Right atrium auricular region (tissue), 2 donors: ENCODE measurements at regions not wholly inside any gene's neighbourhood (a gene's known extent, or its start where the extent isn't known, plus 50 kb on each side); places are given as distances from the start of the nearest gene placed in this dataset.

Source experiments
- DNase-seq: peaks from one replicate; pipeline ENCODE4 v3.0.0-alpha.2; 2019; ENCODE audit warnings: low spot score
- H3K27ac ChIP-seq, 2 donors: fragments of 200-600 bp; sonication (generic); 1 replicate in 1 of 2; 2 replicates in 1 of 2; pipeline ENCODE4 v1.5.1; 2016 to 2019
- H3K27me3 ChIP-seq, 2 donors: fragments of 200-600 bp; sonication (generic); one replicate each; pipeline versions ENCODE4 v1.5.1 to v1.6.0; 2017 to 2019
- H3K36me3 ChIP-seq: fragments of 200-600 bp; sonication (generic); one replicate; pipeline ENCODE4 v1.5.1; 2016
- H3K4me1 ChIP-seq, 2 donors: fragments of 200-600 bp; sonication (generic); one replicate each; pipeline versions ENCODE4 v1.5.1 to v1.6.0; 2017 to 2019
- H3K4me3 ChIP-seq, 2 donors: fragments of 200-600 bp; sonication (generic); 1 replicate in 1 of 2; 2 replicates in 1 of 2; pipeline ENCODE4 v1.5.1; 2017 to 2019; ENCODE audit warnings: mild to moderate bottlenecking in 1 of 2, moderate library complexity in 1 of 2
- H3K9me3 ChIP-seq, 2 donors: fragments of 200-600 bp; sonication (generic); one replicate each; pipeline ENCODE4 v1.5.1; 2019
- CTCF ChIP-seq, 2 donors: fragments of 200-600 bp; sonication (generic); IDR thresholded peaks; one replicate each; pipeline ENCODE4 v1.5.1; 2019; ENCODE audit warnings: antibody characterized with exemption in 2 of 2

GRCh38 chr6:153735761-153736160, 303.3 kb upstream of the OPRM1 start:
- no peak for DNase-seq
- Histone ChIP-seq H3K4me1 (no peaks in the 10 kb centered on the region), H3K27me3 (no peaks in the 10 kb centered on the region), H3K36me3 (no peaks in the 10 kb centered on the region), H3K4me3 (no peak overlapping the region), H3K27ac (no peak overlapping the region), H3K9me3 (no peaks in the 10 kb centered on the region)
- no peak for TF ChIP-seq CTCF (IDR thresholded peaks at IDR 0.05)

- no peak for DNase-seq
- Histone ChIP-seq H3K4me3 (no peak overlapping the region), H3K27ac (no peak overlapping the region), H3K36me3 (no peaks in the 10 kb centered on the region), H3K27me3 (no peaks in the 10 kb centered on the region), H3K9me3 (no peaks in the 10 kb centered on the region), H3K4me1 (no peaks in the 10 kb centered on the region)
- TF ChIP-seq CTCF (IDR thresholded peaks at IDR 0.05) = no peak
Observed at GRCh38 chr6:153729189-153729588, 309.9 kb upstream of the OPRM1 start.

GRCh38 chr6:153727885-153728284, 311.2 kb upstream of the OPRM1 start:
- TF ChIP-seq CTCF (IDR thresholded peaks at IDR 0.05) = no peak
- no peaks in the 10 kb centered on the region for H3K36me3 ChIP-seq
- H3K4me1 ChIP-seq = no peaks in the 10 kb centered on the region
- no peaks in the 10 kb centered on the region for H3K9me3 ChIP-seq
- H3K4me3 ChIP-seq = no peak overlapping the region
- no peak overlapping the region for H3K27ac ChIP-seq
- H3K27me3 ChIP-seq = no peaks in the 10 kb centered on the region
- no peak for DNase-seq

GRCh38 chr6:153725456-153725855, 313.6 kb upstream of the OPRM1 start:
- TF ChIP-seq CTCF (IDR thresholded peaks at IDR 0.05) = no peak
- Histone ChIP-seq H3K27ac (no peak overlapping the region), H3K4me3 (no peak overlapping the region), H3K36me3 (no peaks in the 10 kb centered on the region), H3K9me3 (no peaks in the 10 kb centered on the region), H3K4me1 (no peaks in the 10 kb centered on the region), H3K27me3 (no peaks in the 10 kb centered on the region)
- DNase-seq = no peak

GRCh38 chr6:153720732-153721131, 318.3 kb upstream of the OPRM1 start:
- Histone ChIP-seq H3K4me3 (no peak overlapping the region), H3K4me1 (no peaks in the 10 kb centered on the region), H3K36me3 (no peaks in the 10 kb centered on the region), H3K9me3 (no peaks in the 10 kb centered on the region), H3K27me3 (no peaks in the 10 kb centered on the region), H3K27ac (no peak overlapping the region)
- no peak for DNase-seq
- TF ChIP-seq CTCF (IDR thresholded peaks at IDR 0.05) = no peak

- Histone ChIP-seq H3K4me1 (no peaks in the 10 kb centered on the region), H3K27me3 (no peaks in the 10 kb centered on the region), H3K9me3 (peaks cover 7 to 26% of the 10 kb centered on the region in 2 donors), H3K27ac (no peak overlapping the region), H3K36me3 (no peaks in the 10 kb centered on the region), H3K4me3 (no peak overlapping the region)
- TF ChIP-seq CTCF (IDR thresholded peaks at IDR 0.05) = no peak
- no peak for DNase-seq
Observed at GRCh38 chr6:153705429-153705828, 333.6 kb upstream of the OPRM1 start.
